ENCODE measurements at regions not wholly inside any gene's neighbourhood (a gene's known extent, or its start where the extent isn't known, plus 50 kb on each side); places are given as distances from the start of the nearest gene placed in this dataset.

- BruUV-seq (replicated peaks) = no TSS peak
Measured at GRCh38 chr1:4404854-4405590, 249.4 kb upstream of the AJAP1 start.

GRCh38 chr1:4407851-4408250 lies 246.6 kb upstream of the AJAP1 start:
- CTCF ChIA-PET = no interaction called here
- H3K4me3 Mint-ChIP-seq (ENCODE audit: low read depth, unreplicated experiment) = no peak overlapping the region
- H3K27me3 Mint-ChIP-seq (ENCODE audit: unreplicated experiment) = no peaks in the 10 kb centered on the region
- H3K4me1 Mint-ChIP-seq (ENCODE audit: low read depth, unreplicated experiment) = no peaks in the 10 kb centered on the region
- peaks cover 14% of the 10 kb centered on the region for H3K9me3 Mint-ChIP-seq (ENCODE audit: low read depth, unreplicated experiment)
- H3K36me3 Mint-ChIP-seq (ENCODE audit: insufficient read depth, unreplicated experiment) = peaks cover 5% of the 10 kb centered on the region
- H3K27ac Mint-ChIP-seq (ENCODE audit: unreplicated experiment) = no peak overlapping the region
- TF ChIP-seq CTCF (IDR thresholded peaks at IDR 0.05; ENCODE audit: unreplicated experiment) = no peak
- DNase-seq = no peak
- intact Hi-C loops (cut with micrococcal nuclease; ENCODE audit: unreplicated experiment) = no loop called here
- BruUV-seq (replicated peaks) = no TSS peak

More at GRCh38 chr1:4404854-4405590, 249.4 kb upstream of the AJAP1 start:
- no peak for DNase-seq
- intact Hi-C loops (cut with micrococcal nuclease; ENCODE audit: unreplicated experiment) = no loop called here
- Mint-ChIP-seq H3K4me3 (ENCODE audit: low read depth, unreplicated experiment) (no peak overlapping the region), H3K4me1 (ENCODE audit: low read depth, unreplicated experiment) (no peaks in the 10 kb centered on the region), H3K9me3 (ENCODE audit: low read depth, unreplicated experiment) (peaks cover 9% of the 10 kb centered on the region), H3K27ac (ENCODE audit: unreplicated experiment) (no peak overlapping the region), H3K27me3 (ENCODE audit: unreplicated experiment) (no peaks in the 10 kb centered on the region), H3K36me3 (ENCODE audit: insufficient read depth, unreplicated experiment) (peaks cover 5% of the 10 kb centered on the region)
- CTCF ChIA-PET = no interaction called here
- TF ChIP-seq CTCF (IDR thresholded peaks at IDR 0.05; ENCODE audit: unreplicated experiment) = no peak

- Mint-ChIP-seq H3K9me3 (ENCODE audit: low read depth, unreplicated experiment) (peaks cover 14% of the 10 kb centered on the region), H3K36me3 (ENCODE audit: insufficient read depth, unreplicated experiment) (peaks cover 5% of the 10 kb centered on the region), H3K27me3 (ENCODE audit: unreplicated experiment) (no peaks in the 10 kb centered on the region), H3K4me3 (ENCODE audit: low read depth, unreplicated experiment) (no peak overlapping the region), H3K27ac (ENCODE audit: unreplicated experiment) (no peak overlapping the region), H3K4me1 (ENCODE audit: low read depth, unreplicated experiment) (no peaks in the 10 kb centered on the region)
- intact Hi-C loops (cut with micrococcal nuclease; ENCODE audit: unreplicated experiment) = no loop called here
- no TSS peak for BruUV-seq (replicated peaks)
- CTCF ChIA-PET = interaction anchor here (0.5 kb wide), 1 partner anchor 18 kb away, joined by 7 read pairs; no protein-coding TSS in a partner anchor
- no peak for DNase-seq
- no peak for TF ChIP-seq CTCF (IDR thresholded peaks at IDR 0.05; ENCODE audit: unreplicated experiment)
Measured at GRCh38 chr1:4408380-4408779, 246.0 kb upstream of the AJAP1 start.

- Mint-ChIP-seq H3K27ac (ENCODE audit: unreplicated experiment) (no peak overlapping the region), H3K27me3 (ENCODE audit: unreplicated experiment) (no peaks in the 10 kb centered on the region), H3K36me3 (ENCODE audit: insufficient read depth, unreplicated experiment) (no peaks in the 10 kb centered on the region), H3K9me3 (ENCODE audit: low read depth, unreplicated experiment) (peaks cover 11% of the 10 kb centered on the region), H3K4me3 (ENCODE audit: low read depth, unreplicated experiment) (no peak overlapping the region), H3K4me1 (ENCODE audit: low read depth, unreplicated experiment) (no peaks in the 10 kb centered on the region)
- BruUV-seq (replicated peaks) = no TSS peak
- CTCF ChIA-PET = no interaction called here
- TF ChIP-seq CTCF (IDR thresholded peaks at IDR 0.05; ENCODE audit: unreplicated experiment) = no peak
- intact Hi-C loops (cut with micrococcal nuclease; ENCODE audit: unreplicated experiment) = no loop called here
- DNase-seq = no peak
Measured at GRCh38 chr1:4411862-4412261, 242.5 kb upstream of the AJAP1 start.
